Stimulated activated naive CD4-positive, alpha-beta T cell (primary cell): ENCODE measurements at regions not wholly inside any gene's neighbourhood (a gene's known extent, or its start where the extent isn't known, plus 50 kb on each side); places are given as distances from the start of the nearest gene placed in this dataset.

ENCODE experiments used
- DNase-seq, 6 experiments: peaks; one replicate each; lab custom pipeline; 2025; lab: John Stamatoyannopoulos, UW

GRCh38 chr12:105705765-105706164 is 375.3 kb downstream of the C12orf75 start:
- no peak for DNase-seq

DNA sequence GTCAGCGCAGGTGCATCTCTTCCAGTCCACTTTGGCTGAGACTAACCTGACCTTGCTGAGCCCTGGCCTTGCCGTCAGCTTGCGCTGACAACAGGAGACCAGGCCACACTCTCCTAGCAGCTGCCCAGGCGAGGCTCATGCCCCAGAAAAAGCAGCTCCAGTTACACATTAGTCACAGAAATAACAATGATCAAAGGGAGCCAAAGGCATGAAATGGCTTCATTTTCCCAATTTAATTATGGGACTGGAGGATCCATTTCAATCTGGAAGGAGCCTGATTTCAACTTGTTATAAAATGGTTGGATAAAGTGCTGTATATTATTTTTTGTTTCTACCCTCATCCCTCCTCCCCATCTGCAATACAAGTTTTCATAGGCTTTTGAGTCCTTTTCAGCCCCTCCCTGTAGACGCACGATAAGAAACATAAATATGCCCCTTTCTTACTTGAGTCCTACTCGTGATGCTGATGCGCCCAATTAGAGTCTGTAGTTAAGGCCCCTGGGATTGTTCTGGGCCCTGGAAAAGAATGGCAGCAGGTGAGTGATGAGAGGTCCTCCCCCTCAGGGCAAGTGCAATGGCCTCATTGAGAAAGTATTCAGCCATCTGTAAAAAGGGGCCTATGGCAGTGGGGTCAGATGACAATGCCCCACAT is 376.0 kb downstream of the C12orf75 start:
- DNase-seq: no peak

GRCh38 chr12:105706973-105707334 is 376.5 kb downstream of the C12orf75 start:
- DNase-seq: no peak

DNA sequence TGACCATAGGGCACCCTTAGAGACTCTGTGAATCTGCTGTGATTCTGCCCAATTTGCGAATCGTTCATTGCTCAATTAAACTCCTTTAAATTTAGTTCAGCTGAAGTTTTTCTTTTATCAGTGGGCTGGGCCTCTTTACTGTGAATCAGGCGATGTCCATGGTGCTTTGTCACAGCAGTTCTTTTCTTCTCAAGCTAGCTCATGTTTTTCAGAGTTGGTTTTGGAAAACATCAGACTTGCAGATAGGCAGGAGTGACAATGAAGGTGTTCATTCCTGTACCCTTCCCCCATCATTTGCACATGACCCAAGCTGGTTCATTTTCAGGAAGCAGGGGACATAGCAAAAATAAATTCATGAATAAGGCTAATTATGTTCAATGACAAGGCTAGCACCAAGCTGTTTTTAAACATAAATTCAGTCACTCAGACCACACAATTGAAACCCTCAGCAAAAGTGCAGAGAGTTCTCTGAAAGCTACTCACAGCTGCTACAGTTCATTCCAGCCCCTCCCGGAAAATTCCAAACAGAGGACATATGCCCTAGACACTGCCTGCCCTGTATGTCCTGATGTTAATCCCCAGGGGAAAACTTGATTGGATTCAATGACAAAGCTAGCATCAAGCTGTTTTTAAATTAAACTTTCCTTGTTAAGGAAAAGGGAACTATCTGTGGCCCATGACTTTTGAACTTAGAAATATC is 383.3 kb downstream of the C12orf75 start:
- DNase-seq: no peak

DNA sequence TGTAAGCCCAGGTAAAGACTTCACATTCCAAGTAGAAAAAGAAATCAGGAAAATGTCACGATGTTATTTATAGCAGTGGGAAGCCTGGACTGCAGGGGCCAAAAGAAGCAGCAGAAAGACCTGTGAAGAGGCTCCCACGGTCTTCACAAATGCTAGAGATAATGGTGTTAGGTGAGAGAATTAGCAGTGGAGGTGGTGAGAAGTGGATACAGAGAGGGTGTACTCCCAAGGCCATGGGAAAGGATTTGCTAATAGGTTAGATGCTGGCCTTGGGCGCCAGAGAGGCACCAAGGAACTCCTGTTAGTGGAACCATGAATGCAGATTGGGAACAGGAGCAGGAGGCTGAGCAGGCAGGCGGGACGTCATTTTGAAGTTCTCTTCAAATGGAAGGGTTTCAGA is 386.1 kb downstream of the C12orf75 start:
- no peak for DNase-seq

DNA sequence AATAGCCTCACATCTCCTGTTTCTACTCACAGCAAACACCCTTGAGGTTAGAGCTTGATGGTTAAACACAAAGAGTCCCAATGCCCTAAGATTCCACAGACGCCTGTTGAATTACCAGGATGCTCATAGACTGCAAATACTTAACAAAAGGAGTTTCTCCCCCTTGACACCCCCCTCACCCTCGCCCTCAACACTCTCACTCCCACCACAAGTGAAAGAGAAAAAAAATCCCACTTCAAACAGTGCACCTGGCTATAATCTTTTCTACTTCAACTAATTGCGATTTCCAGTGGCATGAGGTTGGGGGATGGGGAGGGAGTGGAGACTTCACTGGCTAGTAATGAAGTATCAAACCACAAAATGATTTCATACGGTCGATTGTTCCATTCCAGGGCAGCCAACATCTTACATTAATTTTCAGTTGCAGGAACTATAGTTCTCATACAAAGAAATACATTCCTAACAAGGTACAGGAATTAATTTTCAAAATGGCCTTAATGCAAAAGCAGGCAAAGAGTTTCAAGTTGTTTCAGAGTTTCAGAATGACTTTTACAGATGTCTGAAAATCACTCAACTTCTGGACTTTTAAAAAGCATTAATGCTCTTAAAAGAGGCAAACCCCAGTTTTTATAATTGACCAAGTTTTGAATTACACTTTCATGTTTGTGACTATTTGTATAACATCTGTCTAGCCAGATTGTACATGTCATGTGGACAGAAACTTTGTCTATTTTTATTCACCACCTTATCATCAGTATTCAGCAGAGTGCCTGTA is 390.7 kb downstream of the C12orf75 start:
- no peak for DNase-seq

- no peak for DNase-seq
Measured at GRCh38 chr12:105721891-105722290, 391.4 kb downstream of the C12orf75 start.

DNA sequence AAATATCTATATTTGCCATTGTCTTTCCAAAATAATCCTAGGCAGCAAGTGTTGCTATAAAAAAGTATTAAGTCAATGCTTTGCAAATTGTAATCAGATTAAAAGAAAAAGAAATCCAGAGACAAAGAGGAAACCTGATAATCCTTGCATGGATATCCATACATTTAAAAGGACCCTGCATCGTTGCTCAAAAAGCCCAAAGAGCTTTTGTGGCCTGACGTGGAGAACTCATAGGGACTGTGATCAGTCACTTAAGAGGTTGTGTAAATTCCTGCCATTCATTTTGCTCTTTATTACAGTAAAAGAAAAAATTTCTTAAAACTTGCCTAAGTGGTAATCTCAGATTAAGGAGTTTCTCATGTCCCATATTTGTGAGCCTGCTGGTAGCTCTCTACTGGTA is 392.6 kb downstream of the C12orf75 start:
- DNase-seq: no peak

DNA sequence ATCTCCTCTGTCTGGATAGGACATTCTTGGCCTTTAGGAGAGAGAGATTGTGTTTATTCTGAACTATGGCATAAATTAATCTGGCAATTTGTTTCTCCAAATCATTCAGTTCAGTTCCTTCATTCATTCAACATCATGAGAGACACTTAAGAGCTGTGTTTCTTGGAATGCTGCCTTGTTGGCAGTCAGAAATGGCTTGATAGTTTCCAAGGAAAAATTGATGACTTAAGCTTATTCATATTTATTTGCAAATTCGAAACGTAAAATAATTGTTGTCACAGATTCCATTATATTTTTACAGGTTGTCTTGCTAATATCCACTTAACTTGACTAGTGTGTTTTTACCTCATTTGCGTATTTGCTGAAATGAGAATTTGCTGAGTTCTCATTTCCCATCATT is 393.0 kb downstream of the C12orf75 start:
- DNase-seq: no peak

- no peak for DNase-seq
Measured at GRCh38 chr12:105724641-105725040, 394.1 kb downstream of the C12orf75 start.

- no peak for DNase-seq
Measured at GRCh38 chr12:105725054-105725453, 394.6 kb downstream of the C12orf75 start.

DNA sequence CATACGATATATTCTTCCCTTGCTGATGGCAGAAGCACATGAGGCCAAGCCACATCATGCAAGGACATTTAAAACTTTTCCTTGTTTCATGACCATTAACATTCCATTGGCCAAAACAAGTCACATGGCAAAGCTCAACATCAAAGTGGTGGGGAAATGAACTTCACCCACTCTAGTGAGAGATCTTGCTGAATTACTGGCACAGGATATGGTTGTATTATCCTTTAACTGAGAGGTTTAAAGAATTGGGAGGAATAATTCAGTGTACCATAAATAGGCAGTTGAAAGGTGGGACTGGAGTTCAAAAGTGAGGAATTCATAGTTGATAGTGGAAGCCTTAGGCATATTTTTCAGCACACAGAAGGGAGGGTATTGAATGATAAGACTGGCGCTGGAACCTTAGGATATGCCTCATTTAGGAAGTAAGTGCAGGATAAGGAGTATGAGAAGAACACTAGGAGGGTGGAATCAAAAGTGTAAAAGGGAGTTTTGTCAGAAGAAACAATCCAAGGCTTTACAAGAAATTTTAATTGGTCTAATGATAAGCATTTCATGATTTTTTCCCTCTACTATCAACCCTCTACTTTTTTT is 398.8 kb downstream of the C12orf75 start:
- DNase-seq: no peak

GRCh38 chr12:105729926-105730325 is 399.4 kb downstream of the C12orf75 start:
- no peak for DNase-seq

- DNase-seq: no peak
Measured at GRCh38 chr12:105733579-105733978, 403.1 kb downstream of the C12orf75 start.

DNA sequence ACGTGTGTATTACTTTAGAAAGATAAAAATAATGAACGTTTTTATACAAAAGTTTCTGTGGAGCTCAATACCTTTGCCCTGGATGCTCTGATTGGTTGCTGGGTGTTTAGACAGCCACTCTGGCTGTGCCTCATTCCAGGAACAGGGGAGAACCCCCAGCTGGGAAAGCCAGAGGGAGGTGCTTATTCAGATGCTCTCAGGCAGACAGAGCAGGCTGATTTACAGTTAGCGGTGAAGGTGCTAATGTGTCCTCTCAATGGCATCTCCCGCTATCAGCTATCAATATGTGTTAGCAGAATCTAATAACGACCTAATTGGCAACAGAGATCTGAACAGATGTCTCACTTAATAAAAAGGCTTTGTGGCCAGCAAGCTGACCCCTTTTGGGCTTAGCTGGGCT is 402.3 kb downstream of the NUAK1 start:
- no peak for DNase-seq

GRCh38 chr12:105738051-105738450 is 400.7 kb downstream of the NUAK1 start:
- no peak for DNase-seq

DNA sequence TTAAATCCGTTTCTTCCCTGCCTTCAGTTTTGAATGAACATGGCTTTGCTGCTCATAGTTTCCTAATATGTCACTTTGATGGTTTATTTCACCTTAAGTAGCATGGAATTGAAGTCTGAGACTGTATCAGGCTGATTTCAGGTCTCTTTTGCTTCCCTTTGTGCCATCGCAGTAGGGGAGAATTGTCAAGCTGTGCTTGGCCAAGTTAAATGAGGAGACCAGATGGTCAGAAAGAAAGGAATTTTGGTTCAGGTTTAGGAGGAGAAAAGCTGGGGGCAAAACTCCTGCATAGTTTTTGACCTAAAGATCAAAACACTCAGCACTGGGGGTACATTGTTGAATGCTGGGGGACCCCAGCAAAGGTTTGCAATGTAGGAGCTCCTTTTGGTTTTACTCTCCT is 398.4 kb downstream of the NUAK1 start:
- no peak for DNase-seq

- no peak for DNase-seq
Measured at GRCh38 chr12:105740970-105741725, 397.6 kb downstream of the NUAK1 start.

DNA sequence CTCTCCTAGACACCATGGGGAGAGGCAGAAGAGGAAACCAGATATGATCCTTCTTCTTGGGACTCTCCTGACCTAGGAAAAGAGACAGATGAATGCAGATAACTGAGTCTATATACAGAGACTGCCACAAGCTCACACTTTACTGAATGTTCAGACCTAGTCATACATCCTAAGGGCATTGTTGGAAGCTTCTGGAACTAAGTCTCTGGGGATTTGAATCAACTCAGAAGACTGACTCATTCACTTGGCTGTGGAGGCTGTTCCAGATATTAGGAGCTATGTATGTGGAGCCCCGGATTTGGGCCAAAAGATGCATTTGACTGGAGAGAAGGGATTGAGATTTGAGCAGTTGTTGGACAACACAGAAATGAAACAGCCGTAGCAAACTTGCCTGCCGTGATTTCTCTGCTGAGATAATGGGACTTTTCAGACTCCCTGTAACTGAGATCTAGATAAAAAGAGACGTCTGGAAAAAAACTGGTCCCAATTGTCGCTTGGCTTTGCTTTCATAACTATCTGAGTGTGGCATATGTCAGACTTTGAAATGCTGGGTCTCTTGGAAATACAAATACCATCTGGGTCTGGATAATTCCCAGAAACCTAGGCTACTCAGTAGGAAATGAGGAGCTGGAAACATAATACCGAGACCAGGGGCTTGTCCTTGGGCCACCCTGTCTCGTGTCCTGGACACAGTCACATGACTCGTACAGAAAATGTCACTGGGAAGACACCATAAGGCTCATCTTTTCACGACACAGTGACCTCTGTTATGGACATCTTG is 396.8 kb downstream of the NUAK1 start:
- no peak for DNase-seq

DNA sequence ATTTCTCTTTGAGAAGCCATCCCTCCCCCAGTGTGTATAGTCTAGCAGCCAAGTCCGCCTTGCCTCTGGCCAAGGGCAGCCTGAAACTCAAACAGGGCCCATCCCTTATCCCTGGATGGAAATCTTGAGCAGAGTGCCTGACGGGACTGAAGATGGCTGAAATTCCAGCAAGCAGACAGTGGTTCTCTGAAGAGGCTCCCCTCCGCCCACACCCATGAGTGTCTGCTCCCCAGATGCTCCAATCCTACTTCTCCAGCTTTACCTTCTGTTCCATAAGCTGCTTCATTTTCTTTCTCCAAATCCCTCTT is 396.2 kb downstream of the NUAK1 start:
- no peak for DNase-seq

GRCh38 chr12:105744371-105745058 is 394.2 kb downstream of the NUAK1 start:
- no peak for DNase-seq
